GM10248 (cell line): ENCODE measurements at regions not wholly inside any gene's neighbourhood (a gene's known extent, or its start where the extent isn't known, plus 50 kb on each side); places are given as distances from the start of the nearest gene placed in this dataset.

Source experiments
- CTCF ChIA-PET: fragments of 300-600 bp; sonication (Branson Sonifier 250); formaldehyde crosslinking; extraction: SDS; loops from one replicate; lab custom pipeline; 2021; ENCODE audit warnings: antibody characterized with exemption; lab: Yijun Ruan, JAX
- POLR2A ChIA-PET: fragments of 350-650 bp; sonication (Branson Sonifier 250); formaldehyde crosslinking; extraction: SDS; loops from one replicate; lab custom pipeline; 2020; ENCODE audit warnings: antibody characterized with exemption; lab: Yijun Ruan, JAX
- DNase-seq: peaks from one replicate; pipeline ENCODE4 v3.0.0; 2012; ENCODE audit errors: extremely low spot score
- TF ChIP-seq, protein P1 (sequence below): IDR thresholded peaks from 2 replicates; pipeline ENCODE4 v1.5.1; 2012; ENCODE audit warnings: mild to moderate bottlenecking, low read depth; ENCODE audit errors: extremely low read depth, missing control alignments, control extremely low read depth

- no peak for DNase-seq
- ChIA-PET POLR2A (no interaction called here), CTCF (no interaction called here)
- TF ChIP-seq, protein P1, sequence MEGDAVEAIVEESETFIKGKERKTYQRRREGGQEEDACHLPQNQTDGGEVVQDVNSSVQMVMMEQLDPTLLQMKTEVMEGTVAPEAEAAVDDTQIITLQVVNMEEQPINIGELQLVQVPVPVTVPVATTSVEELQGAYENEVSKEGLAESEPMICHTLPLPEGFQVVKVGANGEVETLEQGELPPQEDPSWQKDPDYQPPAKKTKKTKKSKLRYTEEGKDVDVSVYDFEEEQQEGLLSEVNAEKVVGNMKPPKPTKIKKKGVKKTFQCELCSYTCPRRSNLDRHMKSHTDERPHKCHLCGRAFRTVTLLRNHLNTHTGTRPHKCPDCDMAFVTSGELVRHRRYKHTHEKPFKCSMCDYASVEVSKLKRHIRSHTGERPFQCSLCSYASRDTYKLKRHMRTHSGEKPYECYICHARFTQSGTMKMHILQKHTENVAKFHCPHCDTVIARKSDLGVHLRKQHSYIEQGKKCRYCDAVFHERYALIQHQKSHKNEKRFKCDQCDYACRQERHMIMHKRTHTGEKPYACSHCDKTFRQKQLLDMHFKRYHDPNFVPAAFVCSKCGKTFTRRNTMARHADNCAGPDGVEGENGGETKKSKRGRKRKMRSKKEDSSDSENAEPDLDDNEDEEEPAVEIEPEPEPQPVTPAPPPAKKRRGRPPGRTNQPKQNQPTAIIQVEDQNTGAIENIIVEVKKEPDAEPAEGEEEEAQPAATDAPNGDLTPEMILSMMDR = no peak
These were observed 614.5 kb downstream of the HINT1 start for GRCh38 chr5:130550562-130550928.

DNA sequence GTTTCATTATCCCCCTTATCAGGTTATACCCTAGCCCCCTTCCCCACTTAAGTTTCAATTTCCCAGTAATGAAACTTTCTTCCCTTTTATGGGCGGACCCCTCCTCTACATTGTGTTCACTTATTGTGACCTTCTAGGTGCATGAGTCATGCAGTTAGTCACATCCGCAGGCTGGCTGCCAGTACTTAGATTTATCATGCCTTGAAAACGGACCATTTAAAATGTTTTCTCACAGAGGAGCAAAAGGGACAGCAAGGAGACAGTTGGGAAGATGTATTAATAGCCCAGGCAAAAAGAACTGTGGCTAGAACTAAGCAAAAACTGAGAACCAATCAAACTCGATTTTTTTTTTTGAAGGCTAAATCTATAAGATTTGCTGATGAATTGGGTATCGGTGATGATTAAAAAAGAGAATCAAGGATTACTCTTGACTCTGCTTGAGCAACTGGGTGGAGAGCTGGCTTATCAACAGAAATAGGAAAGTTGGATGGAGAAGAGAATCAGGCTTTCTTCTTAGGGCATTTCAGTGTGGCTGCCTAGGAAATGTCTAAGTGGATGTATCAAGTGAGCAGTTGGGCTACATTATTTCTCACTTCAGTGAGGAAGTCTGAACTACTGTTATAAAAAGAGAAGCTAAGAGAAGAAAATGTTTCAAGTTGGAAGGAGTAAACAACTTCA lies 615.0 kb downstream of the HINT1 start:
- TF ChIP-seq, protein P1 = no peak
- no peak for DNase-seq
- POLR2A ChIA-PET = no interaction called here

DNA sequence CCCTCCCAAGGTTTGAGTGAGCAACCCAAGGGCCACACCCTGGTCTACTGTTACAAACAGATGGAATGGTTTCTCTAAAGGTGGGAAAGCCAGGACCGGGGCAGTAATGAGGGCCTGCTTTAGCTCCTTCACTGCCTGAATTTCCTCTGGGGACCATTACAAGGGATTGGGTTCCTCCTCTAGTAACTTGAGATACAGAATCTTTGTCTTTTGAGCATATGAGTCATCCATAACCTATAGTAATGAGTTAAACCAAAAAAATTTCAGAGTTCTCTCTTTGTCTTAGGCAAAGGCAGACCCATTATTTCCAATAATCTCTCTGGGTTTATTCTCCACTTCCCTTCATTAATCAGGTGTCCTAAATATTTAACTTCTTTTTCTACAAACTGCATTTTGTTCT lies 618.8 kb downstream of the HINT1 start:
- DNase-seq = no peak
- ChIA-PET CTCF (no interaction called here), POLR2A (no interaction called here)
- TF ChIP-seq, protein P1 = no peak

More for the DNA sequence above, 615.0 kb downstream of the HINT1 start:
- CTCF ChIA-PET = no interaction called here

DNA sequence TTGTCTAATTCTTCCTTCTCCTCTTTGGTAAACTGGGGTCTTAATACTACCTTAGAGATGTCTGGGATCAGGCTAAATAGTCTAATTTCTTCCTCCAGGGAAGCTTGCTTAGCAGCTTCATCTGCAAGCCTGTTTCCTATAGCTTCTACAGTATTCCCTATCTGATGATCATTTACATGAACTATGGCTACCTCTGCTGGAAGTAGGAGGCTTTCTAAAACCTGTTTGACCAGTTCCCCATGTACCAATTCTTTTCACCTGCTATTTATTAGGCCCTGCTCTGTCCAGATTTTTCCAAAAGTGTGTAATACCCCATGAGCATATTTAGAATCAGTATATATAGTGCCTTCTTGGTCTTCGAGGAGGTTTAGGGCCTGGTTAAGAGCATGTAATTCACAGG lies 619.8 kb downstream of the HINT1 start:
- ChIA-PET POLR2A (no interaction called here), CTCF (no interaction called here)
- DNase-seq = no peak
- TF ChIP-seq, protein P1 = no peak

DNA sequence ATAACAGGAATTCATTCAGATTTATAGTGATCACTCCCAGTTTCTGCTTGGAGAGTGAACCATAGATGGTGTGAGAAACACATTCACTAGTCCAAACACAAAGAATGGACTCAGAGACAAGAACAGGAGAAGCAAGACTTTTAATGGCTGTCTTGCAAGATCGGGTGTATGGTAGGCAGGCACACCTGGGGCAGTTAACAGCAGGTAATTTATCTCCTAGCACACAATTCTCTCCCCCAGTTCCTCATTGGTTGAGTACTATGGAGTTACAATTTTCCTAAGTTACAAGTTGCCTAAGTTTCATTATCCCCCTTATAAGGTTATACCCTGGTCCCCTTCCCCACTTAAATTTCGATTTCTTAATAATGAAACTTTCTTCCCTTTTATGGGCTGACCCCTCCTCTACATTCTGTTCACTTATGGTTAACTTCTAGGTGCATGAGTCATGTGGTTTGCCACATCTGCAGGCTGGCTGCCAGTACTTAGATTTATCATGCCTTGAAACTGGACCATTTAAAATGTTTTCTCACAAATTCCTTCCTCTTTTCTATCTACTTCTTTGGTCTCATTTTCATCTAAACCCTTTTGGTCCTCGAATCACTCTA lies 623.3 kb downstream of the HINT1 start:
- no peak for DNase-seq

GRCh38 chr5:130536691-130537090 lies 628.4 kb downstream of the HINT1 start:
- ChIA-PET POLR2A (no interaction called here), CTCF (interaction anchor here (1.3 kb wide), 1 partner anchor 9 kb away, joined by 3 read pairs; no protein-coding TSS in a partner anchor)
- TF ChIP-seq, protein P1 = no peak
- no peak for DNase-seq

More for the DNA sequence above, 623.3 kb downstream of the HINT1 start:
- TF ChIP-seq, protein P1 = no peak
- ChIA-PET CTCF (no interaction called here), POLR2A (no interaction called here)
